ENCODE measurements at regions not wholly inside any gene's neighbourhood (a gene's known extent, or its start where the extent isn't known, plus 50 kb on each side); places are given as distances from the start of the nearest gene placed in this dataset.

- Histone ChIP-seq H3K27me3 (no peaks in the 10 kb centered on the region), H3K36me3 (no peaks in the 10 kb centered on the region), H3K4me3 (no peak overlapping the region), H3K4me1 (no peaks in the 10 kb centered on the region), H3K27ac (no peak overlapping the region), H3K9me3 (no peaks in the 10 kb centered on the region)
- no peak for TF ChIP-seq CTCF (IDR thresholded peaks at IDR 0.05)
- TF ChIP-seq POLR2A (IDR thresholded peaks at IDR 0.05) = no peak
- DNase-seq = no peak
- intact Hi-C loops (cut with DNase I; ENCODE audit: low total_unique reads) = no loop called here
Measured at GRCh38 chr15:95911570-95912279, 418.8 kb upstream of the NR2F2 start.

DNA sequence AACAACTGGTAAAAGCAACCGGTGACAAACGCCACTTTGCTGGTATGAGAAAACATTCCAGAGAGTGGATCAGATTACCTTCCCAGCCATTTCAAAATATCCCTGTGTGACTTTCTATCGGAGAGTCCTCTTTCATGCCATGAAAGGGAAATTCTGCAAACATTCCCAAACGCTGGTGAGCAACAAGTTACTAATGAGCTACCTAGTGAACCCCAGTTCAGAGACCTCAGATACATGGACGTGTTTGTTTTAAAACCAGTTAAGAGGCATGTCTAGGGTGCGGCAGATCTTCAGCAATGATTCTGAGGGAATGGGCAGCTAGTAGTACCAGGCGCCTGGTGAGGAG lies 418.2 kb upstream of the NR2F2 start:
- H3K4me3 ChIP-seq = no peak overlapping the region
- H3K4me1 ChIP-seq = no peaks in the 10 kb centered on the region
- TF ChIP-seq POLR2A (IDR thresholded peaks at IDR 0.05) (no peak), CTCF (IDR thresholded peaks at IDR 0.05) (no peak)
- intact Hi-C loops (cut with DNase I; ENCODE audit: low total_unique reads) = no loop called here
- no peak for DNase-seq
- no peaks in the 10 kb centered on the region for H3K27me3 ChIP-seq
- H3K9me3 ChIP-seq = no peaks in the 10 kb centered on the region
- no peaks in the 10 kb centered on the region for H3K36me3 ChIP-seq
- no peak overlapping the region for H3K27ac ChIP-seq

- H3K27me3 ChIP-seq = no peaks in the 10 kb centered on the region
Measured at GRCh38 chr15:95912728-95913127, 417.8 kb upstream of the NR2F2 start.

DNA sequence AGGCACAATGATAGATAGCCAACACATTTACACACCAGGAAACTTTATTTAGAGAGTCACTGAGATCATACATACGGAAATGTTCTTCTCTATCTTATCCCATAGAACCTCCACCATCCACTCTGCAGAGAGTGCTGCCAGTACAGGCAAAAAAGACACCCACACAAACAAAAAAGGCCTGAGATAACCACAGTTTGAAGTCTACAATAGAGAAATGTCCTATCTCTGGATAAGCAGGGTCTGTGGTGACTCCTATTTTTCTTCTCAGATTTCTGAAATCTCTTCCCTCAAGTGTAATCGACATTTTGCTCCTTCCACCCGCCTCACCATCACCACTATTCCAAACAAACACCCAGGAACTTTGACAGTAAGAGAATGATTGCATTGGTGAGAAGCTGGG lies 413.9 kb upstream of the NR2F2 start:
- no peaks in the 10 kb centered on the region for H3K4me1 ChIP-seq

More at GRCh38 chr15:95912728-95913127, 417.8 kb upstream of the NR2F2 start:
- Histone ChIP-seq H3K36me3 (no peaks in the 10 kb centered on the region), H3K27ac (no peak overlapping the region), H3K9me3 (no peaks in the 10 kb centered on the region), H3K4me1 (no peaks in the 10 kb centered on the region), H3K4me3 (no peak overlapping the region)
- intact Hi-C loops (cut with DNase I; ENCODE audit: low total_unique reads) = no loop called here
- TF ChIP-seq POLR2A (IDR thresholded peaks at IDR 0.05) = no peak
- no peak for TF ChIP-seq CTCF (IDR thresholded peaks at IDR 0.05)
- DNase-seq = no peak

GRCh38 chr15:95918525-95918924 lies 412.0 kb upstream of the NR2F2 start:
- intact Hi-C loops (cut with DNase I; ENCODE audit: low total_unique reads) = no loop called here
- Histone ChIP-seq H3K4me3 (no peak overlapping the region), H3K27ac (no peak overlapping the region), H3K9me3 (no peaks in the 10 kb centered on the region), H3K4me1 (no peaks in the 10 kb centered on the region), H3K27me3 (no peaks in the 10 kb centered on the region), H3K36me3 (no peaks in the 10 kb centered on the region)
- TF ChIP-seq POLR2A (IDR thresholded peaks at IDR 0.05) = no peak
- no peak for TF ChIP-seq CTCF (IDR thresholded peaks at IDR 0.05)
- no peak for DNase-seq

More for the DNA sequence above, 413.9 kb upstream of the NR2F2 start:
- no peak for DNase-seq
- no peak overlapping the region for H3K4me3 ChIP-seq
- no peaks in the 10 kb centered on the region for H3K9me3 ChIP-seq
- H3K36me3 ChIP-seq = no peaks in the 10 kb centered on the region
- H3K27ac ChIP-seq = no peak overlapping the region
- TF ChIP-seq CTCF (IDR thresholded peaks at IDR 0.05) = no peak
- TF ChIP-seq POLR2A (IDR thresholded peaks at IDR 0.05) = no peak
- intact Hi-C loops (cut with DNase I; ENCODE audit: low total_unique reads) = no loop called here
- H3K27me3 ChIP-seq = no peaks in the 10 kb centered on the region

Measured in uterus (tissue), 3 donors.